GM12875 (cell line): ENCODE measurements at regions not wholly inside any gene's neighbourhood (a gene's known extent, or its start where the extent isn't known, plus 50 kb on each side); places are given as distances from the start of the nearest gene placed in this dataset.
"Not testable (repeated sequence)": the region's sequence is repeated elsewhere in the genome, so short reads cannot be mapped to it uniquely, and the experiment has no call there.

ENCODE experiments used
- H3K4me3 ChIP-seq: one replicate; pipeline ENCODE4 v1.5.1; 2011; ENCODE audit warnings: low read depth, low read length, control low read depth
- CTCF ChIP-seq: IDR thresholded peaks from 2 replicates; pipeline ENCODE4 v1.5.1; 2011; ENCODE audit warnings: low read depth, mild to moderate bottlenecking, control low read depth, inconsistent platforms, low read length, moderate library complexity, borderline replicate concordance; ENCODE audit not compliant: insufficient read depth

- no peak for TF ChIP-seq CTCF
- H3K4me3 ChIP-seq = no peak overlapping the region
Measured at GRCh38 chrX:83588409-83588808, 80.3 kb downstream of the POU3F4 start.

- no peak for TF ChIP-seq CTCF
Measured at GRCh38 chrX:83593634-83594294, 85.7 kb downstream of the POU3F4 start.

GRCh38 chrX:83630662-83631061 lies 122.6 kb downstream of the POU3F4 start:
- TF ChIP-seq CTCF = no peak
- H3K4me3 ChIP-seq = no peak overlapping the region

More at GRCh38 chrX:83593634-83594294, 85.7 kb downstream of the POU3F4 start:
- H3K4me3 ChIP-seq = no peak overlapping the region

GRCh38 chrX:83649706-83650105 lies 141.6 kb downstream of the POU3F4 start:
- H3K4me3 ChIP-seq = not testable (repeated sequence)

GRCh38 chrX:83658731-83659130 lies 150.6 kb downstream of the POU3F4 start:
- peak; percentile 62; the same call in 1 of the 2 replicates for TF ChIP-seq CTCF
- H3K4me3 ChIP-seq = no peak overlapping the region
